Caco-2 (cell line): ENCODE measurements at regions not wholly inside any gene's neighbourhood (a gene's known extent, or its start where the extent isn't known, plus 50 kb on each side); places are given as distances from the start of the nearest gene placed in this dataset.

ENCODE experiments used
- BruUV-seq: library from RNA; stranded (reverse); fragments of 400-500 nt; replicated peaks from 2 replicates; lab custom pipeline; 2021; lab: Mats Ljungman, UMichigan
- CTCF ChIA-PET: fragments of 300-600 bp; sonication (Branson Sonifier 250); formaldehyde crosslinking; loops from one replicate; lab custom pipeline; 2022; ENCODE audit warnings: antibody characterized with exemption; lab: Charles Lee
- POLR2A ChIA-PET: fragments of 300-600 bp; sonication (Branson Sonifier 250); formaldehyde crosslinking; loops from one replicate; lab custom pipeline; 2022; ENCODE audit warnings: antibody characterized with exemption; lab: Charles Lee
- DNase-seq, 2 experiments: peaks; one replicate each; pipeline versions ENCODE4 v3.0.0 to v3.0.0-alpha.2; 2020 to 2022
- H3K27me3 ChIP-seq: replicated peaks from 2 replicates; pipeline ENCODE4 v1.6.0; 2011; ENCODE audit warnings: low read length; ENCODE audit not compliant: control insufficient read depth, insufficient read depth
- H3K36me3 ChIP-seq: 2 replicates; pipeline ENCODE4 v1.5.1; 2011; ENCODE audit warnings: low read length; ENCODE audit not compliant: control insufficient read depth, insufficient read depth
- H3K4me1 ChIP-seq: fragments of 250-450 bp; sonication (Bioruptor Pico); 2 replicates; pipeline ENCODE4 v1.5.1; 2020; ENCODE audit warnings: mild to moderate bottlenecking
- H3K4me3 ChIP-seq: 2 replicates; pipeline ENCODE4 v1.5.1; 2011; ENCODE audit warnings: low read depth, mild to moderate bottlenecking, control low read depth, low read length
- H3K9me3 ChIP-seq: fragments of 250-450 bp; sonication (Bioruptor Pico); 2 replicates; pipeline ENCODE4 v1.5.1; 2020; ENCODE audit warnings: mild to moderate bottlenecking, moderate library complexity
- H3K27ac Mint-ChIP-seq: one replicate; pipeline ENCODE4 v1.8.0; 2022; ENCODE audit warnings: mixed read lengths; ENCODE audit not compliant: unreplicated experiment
- H3K27me3 Mint-ChIP-seq: one replicate; pipeline ENCODE4 v1.8.0; 2022; ENCODE audit warnings: mixed read lengths; ENCODE audit not compliant: insufficient read depth, unreplicated experiment
- H3K36me3 Mint-ChIP-seq: one replicate; pipeline ENCODE4 v1.8.0; 2022; ENCODE audit warnings: mild to moderate bottlenecking, mixed read lengths; ENCODE audit not compliant: insufficient read depth, unreplicated experiment
- H3K4me1 Mint-ChIP-seq: one replicate; pipeline ENCODE4 v1.8.0; 2022; ENCODE audit warnings: low read depth, mixed read lengths; ENCODE audit not compliant: unreplicated experiment
- H3K4me3 Mint-ChIP-seq: one replicate; pipeline ENCODE4 v1.8.0; 2022; ENCODE audit warnings: mild to moderate bottlenecking, moderate library complexity, mixed read lengths; ENCODE audit not compliant: unreplicated experiment
- H3K9me3 Mint-ChIP-seq: one replicate; pipeline ENCODE4 v1.8.0; 2022; ENCODE audit warnings: mixed read lengths; ENCODE audit not compliant: unreplicated experiment
- intact Hi-C: fragments of 100-400 bp; cut with micrococcal nuclease; formaldehyde crosslinking; loops from one replicate; pipeline ENCODE4 v1.10.0; 2022; ENCODE audit not compliant: unreplicated experiment
- TF ChIP-seq, protein P1 (sequence below), 2 experiments: fragments of 200-600 bp in 1 of 2; IDR thresholded peaks; 1 replicate in 1 of 2; 2 replicates in 1 of 2; pipeline versions ENCODE4 v1.5.1 to v1.8.0; 2011 to 2022; ENCODE audit warnings: antibody characterized with exemption in 1 of 2, control low read depth in 1 of 2, inconsistent platforms in 1 of 2, low read depth in 1 of 2, low read length in 1 of 2, mild to moderate bottlenecking in 1 of 2, moderate library complexity in 1 of 2; ENCODE audit not compliant: insufficient read depth in 1 of 2, severe bottlenecking in 1 of 2, unreplicated experiment in 1 of 2

DNA sequence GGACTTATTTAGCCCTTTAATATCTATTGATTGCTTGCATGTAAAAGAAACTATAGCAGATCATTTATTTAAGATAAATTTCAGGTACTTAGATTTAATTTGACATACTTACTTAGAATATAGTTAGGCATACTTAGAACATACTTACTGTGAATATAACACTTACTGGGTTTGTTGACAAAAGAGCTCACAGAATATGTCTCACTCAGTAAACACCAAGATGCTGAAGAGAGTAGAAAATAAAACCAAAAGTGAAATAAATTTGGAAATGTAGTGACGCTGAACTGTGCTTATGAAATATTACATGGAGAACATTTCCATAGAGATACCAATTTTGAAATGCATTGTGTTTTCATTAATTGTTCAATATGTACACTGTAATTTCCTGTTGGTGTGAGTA, 615.4 kb upstream of the MAN1A1 start:
- Histone ChIP-seq H3K4me1 (no peaks in the 10 kb centered on the region), H3K9me3 (no peaks in the 10 kb centered on the region), H3K36me3 (no peaks in the 10 kb centered on the region), H3K27me3 (no peaks in the 10 kb centered on the region), H3K4me3 (no peak overlapping the region)
- no peak for DNase-seq
- intact Hi-C loops = no loop called here
- TF ChIP-seq, protein P1, sequence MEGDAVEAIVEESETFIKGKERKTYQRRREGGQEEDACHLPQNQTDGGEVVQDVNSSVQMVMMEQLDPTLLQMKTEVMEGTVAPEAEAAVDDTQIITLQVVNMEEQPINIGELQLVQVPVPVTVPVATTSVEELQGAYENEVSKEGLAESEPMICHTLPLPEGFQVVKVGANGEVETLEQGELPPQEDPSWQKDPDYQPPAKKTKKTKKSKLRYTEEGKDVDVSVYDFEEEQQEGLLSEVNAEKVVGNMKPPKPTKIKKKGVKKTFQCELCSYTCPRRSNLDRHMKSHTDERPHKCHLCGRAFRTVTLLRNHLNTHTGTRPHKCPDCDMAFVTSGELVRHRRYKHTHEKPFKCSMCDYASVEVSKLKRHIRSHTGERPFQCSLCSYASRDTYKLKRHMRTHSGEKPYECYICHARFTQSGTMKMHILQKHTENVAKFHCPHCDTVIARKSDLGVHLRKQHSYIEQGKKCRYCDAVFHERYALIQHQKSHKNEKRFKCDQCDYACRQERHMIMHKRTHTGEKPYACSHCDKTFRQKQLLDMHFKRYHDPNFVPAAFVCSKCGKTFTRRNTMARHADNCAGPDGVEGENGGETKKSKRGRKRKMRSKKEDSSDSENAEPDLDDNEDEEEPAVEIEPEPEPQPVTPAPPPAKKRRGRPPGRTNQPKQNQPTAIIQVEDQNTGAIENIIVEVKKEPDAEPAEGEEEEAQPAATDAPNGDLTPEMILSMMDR (IDR thresholded peaks at IDR 0.05; ENCODE audit: insufficient read depth in 1 of 2, low read depth in 1 of 2, low read length in 1 of 2, severe bottlenecking in 1 of 2, unreplicated experiment in 1 of 2) = no peak
- Mint-ChIP-seq H3K4me3 (no peak overlapping the region), H3K36me3 (no peaks in the 10 kb centered on the region), H3K4me1 (no peaks in the 10 kb centered on the region), H3K27ac (no peak overlapping the region), H3K9me3 (no peaks in the 10 kb centered on the region), H3K27me3 (no peaks in the 10 kb centered on the region)
- ChIA-PET POLR2A (no interaction called here), CTCF (no interaction called here)
- no TSS peak for BruUV-seq

DNA sequence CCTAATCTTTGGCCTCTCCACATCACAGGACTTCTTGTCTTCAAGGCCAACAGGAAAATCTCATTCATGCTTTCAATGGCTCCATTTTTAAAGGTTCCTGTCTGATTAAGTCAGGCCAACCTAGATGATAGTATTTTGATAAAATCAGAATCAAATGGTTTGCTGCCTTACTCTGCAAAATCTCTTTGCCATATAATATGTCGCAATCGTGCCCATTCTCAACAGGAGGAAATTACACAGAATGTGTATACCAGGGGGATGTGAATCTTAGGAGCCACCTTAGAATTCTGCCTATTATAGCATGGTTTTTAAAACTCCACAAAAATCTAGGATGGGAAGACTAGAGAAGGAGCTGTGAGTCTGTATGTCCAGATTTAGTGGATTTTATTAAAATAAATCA, 612.9 kb upstream of the MAN1A1 start:
- ChIA-PET CTCF (no interaction called here), POLR2A (no interaction called here)
- TF ChIP-seq, protein P1 (IDR thresholded peaks at IDR 0.05; ENCODE audit: insufficient read depth in 1 of 2, low read depth in 1 of 2, low read length in 1 of 2, severe bottlenecking in 1 of 2, unreplicated experiment in 1 of 2) = no peak
- Mint-ChIP-seq H3K4me3 (no peak overlapping the region), H3K27ac (no peak overlapping the region), H3K9me3 (no peaks in the 10 kb centered on the region), H3K27me3 (peaks cover 2% of the 10 kb centered on the region), H3K4me1 (no peaks in the 10 kb centered on the region), H3K36me3 (no peaks in the 10 kb centered on the region)
- Histone ChIP-seq H3K27me3 (no peaks in the 10 kb centered on the region), H3K4me1 (no peaks in the 10 kb centered on the region), H3K36me3 (no peaks in the 10 kb centered on the region), H3K4me3 (no peak overlapping the region), H3K9me3 (no peaks in the 10 kb centered on the region)
- DNase-seq = no peak
- BruUV-seq = no TSS peak
- intact Hi-C loops = no loop called here

DNA sequence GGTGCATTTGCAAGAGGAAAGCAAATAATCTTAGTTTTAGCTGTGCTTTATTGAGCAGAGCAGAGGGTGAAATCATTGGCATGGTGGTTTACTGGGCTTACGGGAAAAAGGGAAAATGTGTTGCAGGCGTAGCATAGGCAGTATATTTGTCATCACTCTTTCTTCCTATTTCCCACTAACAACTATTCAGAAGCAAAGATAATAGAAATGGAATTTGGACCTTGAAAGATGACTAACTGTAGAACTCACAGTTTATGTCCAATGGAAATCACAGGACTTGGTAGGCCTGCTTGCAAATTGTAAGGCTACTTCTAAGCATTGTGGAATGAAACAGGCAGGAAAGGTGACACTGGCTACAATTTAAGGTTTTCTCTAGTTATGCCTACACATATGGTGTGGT, 611.9 kb upstream of the MAN1A1 start:
- no TSS peak for BruUV-seq
- H3K4me3 ChIP-seq = no peak overlapping the region

More for the DNA sequence above, 611.9 kb upstream of the MAN1A1 start:
- no peaks in the 10 kb centered on the region for H3K9me3 ChIP-seq
- H3K4me1 ChIP-seq = 0 out of 2 replicates have a peak, but pooled peaks cover 3% of the 10 kb centered on the region
- no peaks in the 10 kb centered on the region for H3K36me3 ChIP-seq
- H3K27me3 ChIP-seq = no peaks in the 10 kb centered on the region
- Mint-ChIP-seq H3K4me1 (no peaks in the 10 kb centered on the region), H3K27ac (no peak overlapping the region), H3K27me3 (peaks cover 2% of the 10 kb centered on the region), H3K9me3 (no peaks in the 10 kb centered on the region), H3K36me3 (no peaks in the 10 kb centered on the region), H3K4me3 (no peak overlapping the region)
- TF ChIP-seq, protein P1 (IDR thresholded peaks at IDR 0.05; ENCODE audit: insufficient read depth in 1 of 2, low read depth in 1 of 2, low read length in 1 of 2, severe bottlenecking in 1 of 2, unreplicated experiment in 1 of 2) = no peak
- intact Hi-C loops = no loop called here
- no peak for DNase-seq
- POLR2A ChIA-PET = no interaction called here
- CTCF ChIA-PET = no interaction called here
